Panc1 (cell line): ENCODE measurements at regions not wholly inside any gene's neighbourhood (a gene's known extent, or its start where the extent isn't known, plus 50 kb on each side); places are given as distances from the start of the nearest gene placed in this dataset.

Experiments used
- ATAC-seq: fragments of 200-7000 bp; cut with Tn5 transposase; 2 replicates; pipeline ENCODE4 v1.9.1; 2020; ENCODE audit warnings: mild to moderate bottlenecking, moderate library complexity
- BruUV-seq: library from RNA; stranded (reverse); fragments of 400-500 nt; replicated peaks from 2 replicates; lab custom pipeline; 2021; lab: Mats Ljungman, UMichigan
- CTCF ChIA-PET: fragments of 300-600 bp; sonication (Branson Sonifier 250); formaldehyde crosslinking; loops from one replicate; lab custom pipeline; 2022; ENCODE audit warnings: antibody characterized with exemption; lab: Charles Lee
- POLR2A ChIA-PET: fragments of 300-600 bp; sonication (Branson Sonifier 250); formaldehyde crosslinking; loops from one replicate; lab custom pipeline; 2022; ENCODE audit warnings: antibody characterized with exemption; lab: Charles Lee
- DNase-seq: peaks from one replicate; pipeline ENCODE4 v3.0.0-alpha.2; 2010; ENCODE audit warnings: low read depth, low spot score
- H3K27ac ChIP-seq: 2 replicates; pipeline ENCODE4 v1.5.1; 2011; ENCODE audit warnings: mild to moderate bottlenecking, low read length, inconsistent platforms
- H3K27me3 ChIP-seq: fragments of 200-500 bp; sonication (Bioruptor generic); 2 replicates; pipeline ENCODE4 v1.6.0; 2014; ENCODE audit warnings: low read length, inconsistent platforms; ENCODE audit not compliant: control insufficient read depth, insufficient read depth
- H3K36me3 ChIP-seq: fragments of 200-500 bp; sonication (Bioruptor generic); 2 replicates; pipeline ENCODE4 v1.5.1; 2014; ENCODE audit warnings: inconsistent platforms, mild to moderate bottlenecking, low read length, moderate library complexity; ENCODE audit not compliant: control insufficient read depth, insufficient read depth
- H3K4me1 ChIP-seq: 2 replicates; pipeline ENCODE4 v1.5.1; 2011; ENCODE audit warnings: inconsistent platforms, mild to moderate bottlenecking, low read length, moderate library complexity; ENCODE audit not compliant: control insufficient read depth, insufficient read depth
- H3K4me3 ChIP-seq, 2 experiments: 2 replicates each; pipeline ENCODE4 v1.5.1; 2011 to 2012; ENCODE audit warnings: low read depth in 2 of 2, low read length in 2 of 2, mild to moderate bottlenecking in 2 of 2, inconsistent platforms in 1 of 2, moderate library complexity in 1 of 2
- H3K9me3 ChIP-seq: fragments of 200-500 bp; sonication (Bioruptor generic); 2 replicates; pipeline ENCODE4 v1.5.1; 2014; ENCODE audit warnings: low read depth, mild to moderate bottlenecking, inconsistent platforms, low read length, moderate library complexity; ENCODE audit not compliant: control insufficient read depth, insufficient read depth
- POLR2AphosphoS5 ChIP-seq: IDR thresholded peaks from 2 replicates; pipeline ENCODE4 v1.6.1; 2012; ENCODE audit warnings: mild to moderate bottlenecking, low read depth, low read length, moderate library complexity
- REST ChIP-seq, 2 experiments: IDR thresholded peaks; 2 replicates each; pipeline ENCODE4 v1.6.1; 2011 to 2012; ENCODE audit warnings: low read depth in 2 of 2, control low read depth in 1 of 2, low read length in 1 of 2, mild to moderate bottlenecking in 1 of 2, moderate library complexity in 1 of 2; ENCODE audit not compliant: insufficient read depth in 1 of 2
- SIN3A ChIP-seq: IDR thresholded peaks from 2 replicates; pipeline ENCODE4 v1.6.1; 2012; ENCODE audit warnings: low read depth, mild to moderate bottlenecking, low read length, moderate library complexity, borderline replicate concordance; ENCODE audit not compliant: insufficient read depth
- TCF7L2 ChIP-seq: IDR thresholded peaks from 2 replicates; pipeline ENCODE4 v1.6.1; 2011; ENCODE audit warnings: mild to moderate bottlenecking, low read depth, low read length, inconsistent platforms
- in situ Hi-C: cut with HindIII; loops from 2 replicates; pipeline ENCODE4 v1.10.0; 2016; ENCODE audit warnings: low sequenced_read_pairs, low pct_unique_long_range_greater_than_20kb
- intact Hi-C: fragments of 100-400 bp; cut with micrococcal nuclease; formaldehyde crosslinking; loops from one replicate; pipeline ENCODE4 v1.10.0; 2022; ENCODE audit not compliant: unreplicated experiment
- TF ChIP-seq, protein P1 (sequence below): fragments of 450-650 bp; IDR thresholded peaks from 2 replicates; pipeline ENCODE4 v1.5.1; 2017; ENCODE audit warnings: mild to moderate bottlenecking

DNA sequence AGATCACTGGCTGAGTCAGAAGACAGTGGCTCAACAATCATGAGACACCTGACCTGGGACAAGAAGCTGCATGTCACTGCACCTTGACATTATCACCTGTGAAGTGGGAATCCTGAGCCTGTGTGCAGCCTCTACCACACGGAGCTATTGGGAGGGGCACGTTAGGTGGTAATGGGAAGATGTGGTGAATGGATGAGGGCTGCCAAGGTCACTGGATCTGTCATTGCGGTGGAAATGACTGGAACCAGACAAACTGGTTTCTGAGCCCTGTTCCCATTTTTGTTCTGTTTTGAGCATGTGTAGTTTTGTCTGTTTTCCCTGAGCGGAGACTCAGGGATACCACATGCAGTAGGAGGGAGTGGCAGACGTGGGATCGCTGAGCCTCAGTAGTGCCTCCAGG is 235.5 kb downstream of the OPA1 start:
- CTCF ChIA-PET, result no interaction called here
- in situ Hi-C loops, result no loop called here
- BruUV-seq, result no TSS peak

GRCh38 chr3:193829781-193830180 is 236.8 kb downstream of the OPA1 start:
- in situ Hi-C loops (no loop called here), intact Hi-C loops (no loop called here)
- H3K27ac ChIP-seq, result no peak overlapping the region
- ATAC-seq (0 out of 2 replicates have a peak, but pooled peaks have one; percentile 54), DNase-seq (no peak)
- BruUV-seq, result no TSS peak
- H3K36me3 ChIP-seq, result no peaks in the 10 kb centered on the region
- TF ChIP-seq, protein P1, sequence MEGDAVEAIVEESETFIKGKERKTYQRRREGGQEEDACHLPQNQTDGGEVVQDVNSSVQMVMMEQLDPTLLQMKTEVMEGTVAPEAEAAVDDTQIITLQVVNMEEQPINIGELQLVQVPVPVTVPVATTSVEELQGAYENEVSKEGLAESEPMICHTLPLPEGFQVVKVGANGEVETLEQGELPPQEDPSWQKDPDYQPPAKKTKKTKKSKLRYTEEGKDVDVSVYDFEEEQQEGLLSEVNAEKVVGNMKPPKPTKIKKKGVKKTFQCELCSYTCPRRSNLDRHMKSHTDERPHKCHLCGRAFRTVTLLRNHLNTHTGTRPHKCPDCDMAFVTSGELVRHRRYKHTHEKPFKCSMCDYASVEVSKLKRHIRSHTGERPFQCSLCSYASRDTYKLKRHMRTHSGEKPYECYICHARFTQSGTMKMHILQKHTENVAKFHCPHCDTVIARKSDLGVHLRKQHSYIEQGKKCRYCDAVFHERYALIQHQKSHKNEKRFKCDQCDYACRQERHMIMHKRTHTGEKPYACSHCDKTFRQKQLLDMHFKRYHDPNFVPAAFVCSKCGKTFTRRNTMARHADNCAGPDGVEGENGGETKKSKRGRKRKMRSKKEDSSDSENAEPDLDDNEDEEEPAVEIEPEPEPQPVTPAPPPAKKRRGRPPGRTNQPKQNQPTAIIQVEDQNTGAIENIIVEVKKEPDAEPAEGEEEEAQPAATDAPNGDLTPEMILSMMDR, result no peak
- TF ChIP-seq TCF7L2 (no peak), SIN3A (no peak), POLR2AphosphoS5 (no peak), REST (IDR thresholded peaks at IDR 0.05; ENCODE audit: insufficient read depth in 1 of 2, low read depth in 2 of 2, low read length in 1 of 2) (no peak)
- ChIA-PET POLR2A (no interaction called here), CTCF (no interaction called here)
- H3K4me3 ChIP-seq, result no peak overlapping the region
- no peaks in the 10 kb centered on the region for H3K27me3 ChIP-seq
- no peaks in the 10 kb centered on the region for H3K9me3 ChIP-seq
- 0 out of 2 replicates have a peak, but pooled peaks cover 3% of the 10 kb centered on the region for H3K4me1 ChIP-seq

More for the DNA sequence above, 235.5 kb downstream of the OPA1 start:
- H3K27ac ChIP-seq, result no peak overlapping the region
- 0 out of 2 replicates have a peak, but pooled peaks cover 3% of the 10 kb centered on the region for H3K4me1 ChIP-seq
- no peaks in the 10 kb centered on the region for H3K36me3 ChIP-seq
- TF ChIP-seq POLR2AphosphoS5, result no peak
- TF ChIP-seq TCF7L2, result no peak
- TF ChIP-seq REST (IDR thresholded peaks at IDR 0.05; ENCODE audit: insufficient read depth in 1 of 2, low read depth in 2 of 2, low read length in 1 of 2), result no peak
- TF ChIP-seq SIN3A, result no peak
- TF ChIP-seq, protein P1, result no peak
- no peak for ATAC-seq
- H3K9me3 ChIP-seq, result no peaks in the 10 kb centered on the region
- intact Hi-C loops, result no loop called here
- H3K4me3 ChIP-seq, result no peak overlapping the region
- no peak for DNase-seq
- H3K27me3 ChIP-seq, result no peaks in the 10 kb centered on the region
- POLR2A ChIA-PET, result no interaction called here
